ENCODE measurements at regions not wholly inside any gene's neighbourhood (a gene's known extent, or its start where the extent isn't known, plus 50 kb on each side); places are given as distances from the start of the nearest gene placed in this dataset.

GRCh38 chr6:26251354-26252076 lies 113.5 kb upstream of the BTN3A2 start:
- Histone ChIP-seq H3K36me3 (ENCODE audit: control insufficient read depth in 2 of 2, insufficient read depth in 2 of 2, low read length in 1 of 2) (peaks cover 0 to 3% of the 10 kb centered on the region in 2 donors), H3K4me1 (ENCODE audit: control insufficient read depth in 2 of 2, insufficient read depth in 2 of 2, low read length in 2 of 2) (peaks cover 10 to 35% of the 10 kb centered on the region in 2 donors), H3K9me3 (ENCODE audit: control insufficient read depth in 2 of 2, insufficient read depth in 1 of 2, low read length in 1 of 2) (peaks cover 0 to 3% of the 10 kb centered on the region in 2 donors), H3K4me3 (ENCODE audit: low read length in 2 of 2) (peak overlapping the region; percentile 69 to 82), H3K27ac (ENCODE audit: low read depth in 1 of 2, low read length in 1 of 2) (peak overlapping the region; percentile 95 to 99), H3K27me3 (ENCODE audit: control insufficient read depth in 2 of 2, insufficient read depth in 1 of 2, low read length in 1 of 2) (no peaks in the 10 kb centered on the region)
- under 1% methylated on average over 32 of the region's 32 CpGs for WGBS
- DNase-seq (ENCODE audit: low read depth in 6 of 9, low spot score in 9 of 9): peak; percentile 81 to 98 (median 92)

- peaks cover 10 to 35% of the 10 kb centered on the region in 2 donors for H3K4me1 ChIP-seq (ENCODE audit: control insufficient read depth in 2 of 2, insufficient read depth in 2 of 2, low read length in 2 of 2)
- DNase-seq (ENCODE audit: low read depth in 6 of 9, low spot score in 9 of 9): peak in 1 of 9 donors; percentile 62
- no peaks in the 10 kb centered on the region for H3K27me3 ChIP-seq (ENCODE audit: control insufficient read depth in 2 of 2, insufficient read depth in 1 of 2, low read length in 1 of 2)
- H3K9me3 ChIP-seq (ENCODE audit: control insufficient read depth in 2 of 2, insufficient read depth in 1 of 2, low read length in 1 of 2): no peaks in the 10 kb centered on the region
- 2% methylated on average over 5 of the region's 5 CpGs for WGBS
- peak overlapping the region; percentile 69 to 82 for H3K4me3 ChIP-seq (ENCODE audit: low read length in 2 of 2)
- H3K27ac ChIP-seq (ENCODE audit: low read depth in 1 of 2, low read length in 1 of 2): peak overlapping the region; percentile 95 to 99
- H3K36me3 ChIP-seq (ENCODE audit: control insufficient read depth in 2 of 2, insufficient read depth in 2 of 2, low read length in 1 of 2): peaks cover 0 to 3% of the 10 kb centered on the region in 2 donors
Observed at GRCh38 chr6:26252077-26252472, 112.9 kb upstream of the BTN3A2 start.

- WGBS: 87% methylated on average over 4 of the region's 4 CpGs
Observed at GRCh38 chr6:26254724-26255123, 110.3 kb upstream of the BTN3A2 start.

GRCh38 chr6:26257272-26257671 lies 107.7 kb upstream of the BTN3A2 start:
- Histone ChIP-seq H3K27me3 (ENCODE audit: control insufficient read depth in 2 of 2, insufficient read depth in 1 of 2, low read length in 1 of 2) (no peaks in the 10 kb centered on the region), H3K4me3 (ENCODE audit: low read length in 2 of 2) (no peak overlapping the region), H3K4me1 (ENCODE audit: control insufficient read depth in 2 of 2, insufficient read depth in 2 of 2, low read length in 2 of 2) (peaks cover 5 to 37% of the 10 kb centered on the region in 2 donors), H3K27ac (ENCODE audit: low read depth in 1 of 2, low read length in 1 of 2) (no peak overlapping the region), H3K9me3 (ENCODE audit: control insufficient read depth in 2 of 2, insufficient read depth in 1 of 2, low read length in 1 of 2) (no peaks in the 10 kb centered on the region), H3K36me3 (ENCODE audit: control insufficient read depth in 2 of 2, insufficient read depth in 2 of 2, low read length in 1 of 2) (peaks cover 7 to 10% of the 10 kb centered on the region in 2 donors)
- DNase-seq (ENCODE audit: low read depth in 6 of 9, low spot score in 9 of 9): no peak
- 96% methylated on average over 7 of the region's 7 CpGs for WGBS

More at GRCh38 chr6:26254724-26255123, 110.3 kb upstream of the BTN3A2 start:
- DNase-seq (ENCODE audit: low read depth in 6 of 9, low spot score in 9 of 9): peak in 1 of 9 donors; percentile 42
- peaks cover 6 to 10% of the 10 kb centered on the region in 2 donors for H3K36me3 ChIP-seq (ENCODE audit: control insufficient read depth in 2 of 2, insufficient read depth in 2 of 2, low read length in 1 of 2)
- H3K9me3 ChIP-seq (ENCODE audit: control insufficient read depth in 2 of 2, insufficient read depth in 1 of 2, low read length in 1 of 2): no peaks in the 10 kb centered on the region
- H3K4me1 ChIP-seq (ENCODE audit: control insufficient read depth in 2 of 2, insufficient read depth in 2 of 2, low read length in 2 of 2): peaks cover 5 to 38% of the 10 kb centered on the region in 2 donors
- no peaks in the 10 kb centered on the region for H3K27me3 ChIP-seq (ENCODE audit: control insufficient read depth in 2 of 2, insufficient read depth in 1 of 2, low read length in 1 of 2)
- peak overlapping the region in 1 of 2 donors; percentile 19 for H3K27ac ChIP-seq (ENCODE audit: low read depth in 1 of 2, low read length in 1 of 2)
- peak overlapping the region; percentile 0 to 26 for H3K4me3 ChIP-seq (ENCODE audit: low read length in 2 of 2)

GRCh38 chr6:26258212-26258977 lies 106.6 kb upstream of the BTN3A2 start:
- Histone ChIP-seq H3K4me3 (ENCODE audit: low read length in 2 of 2) (no peak overlapping the region), H3K27ac (ENCODE audit: low read depth in 1 of 2, low read length in 1 of 2) (no peak overlapping the region), H3K9me3 (ENCODE audit: control insufficient read depth in 2 of 2, insufficient read depth in 1 of 2, low read length in 1 of 2) (no peaks in the 10 kb centered on the region), H3K27me3 (ENCODE audit: control insufficient read depth in 2 of 2, insufficient read depth in 1 of 2, low read length in 1 of 2) (no peaks in the 10 kb centered on the region), H3K4me1 (ENCODE audit: control insufficient read depth in 2 of 2, insufficient read depth in 2 of 2, low read length in 2 of 2) (peaks cover 5 to 35% of the 10 kb centered on the region in 2 donors), H3K36me3 (ENCODE audit: control insufficient read depth in 2 of 2, insufficient read depth in 2 of 2, low read length in 1 of 2) (peaks cover 7 to 10% of the 10 kb centered on the region in 2 donors)
- WGBS: 98% methylated on average over 5 of the region's 5 CpGs
- no peak for DNase-seq (ENCODE audit: low read depth in 6 of 9, low spot score in 9 of 9)

GRCh38 chr6:26260110-26260637 lies 104.8 kb upstream of the BTN3A2 start:
- no peak overlapping the region for H3K4me3 ChIP-seq (ENCODE audit: low read length in 2 of 2)
- no peak overlapping the region for H3K27ac ChIP-seq (ENCODE audit: low read depth in 1 of 2, low read length in 1 of 2)
- WGBS: 95% methylated on average over 7 of the region's 7 CpGs
- H3K27me3 ChIP-seq (ENCODE audit: control insufficient read depth in 2 of 2, insufficient read depth in 1 of 2, low read length in 1 of 2): no peaks in the 10 kb centered on the region
- peaks cover 6 to 10% of the 10 kb centered on the region in 2 donors for H3K36me3 ChIP-seq (ENCODE audit: control insufficient read depth in 2 of 2, insufficient read depth in 2 of 2, low read length in 1 of 2)
- no peaks in the 10 kb centered on the region for H3K9me3 ChIP-seq (ENCODE audit: control insufficient read depth in 2 of 2, insufficient read depth in 1 of 2, low read length in 1 of 2)
- DNase-seq (ENCODE audit: low read depth in 6 of 9, low spot score in 9 of 9): no peak
- peaks cover 2 to 23% of the 10 kb centered on the region in 2 donors for H3K4me1 ChIP-seq (ENCODE audit: control insufficient read depth in 2 of 2, insufficient read depth in 2 of 2, low read length in 2 of 2)

- Histone ChIP-seq H3K4me1 (ENCODE audit: control insufficient read depth in 2 of 2, insufficient read depth in 2 of 2, low read length in 2 of 2) (peaks cover 2 to 17% of the 10 kb centered on the region in 2 donors), H3K27ac (ENCODE audit: low read depth in 1 of 2, low read length in 1 of 2) (no peak overlapping the region), H3K36me3 (ENCODE audit: control insufficient read depth in 2 of 2, insufficient read depth in 2 of 2, low read length in 1 of 2) (peaks cover 5 to 10% of the 10 kb centered on the region in 2 donors), H3K27me3 (ENCODE audit: control insufficient read depth in 2 of 2, insufficient read depth in 1 of 2, low read length in 1 of 2) (no peaks in the 10 kb centered on the region), H3K4me3 (ENCODE audit: low read length in 2 of 2) (no peak overlapping the region), H3K9me3 (ENCODE audit: control insufficient read depth in 2 of 2, insufficient read depth in 1 of 2, low read length in 1 of 2) (no peaks in the 10 kb centered on the region)
- whole genome bisulfite sequencing: 98% methylated on average over 6 of the region's 6 CpGs
- DNase-seq (ENCODE audit: low read depth in 6 of 9, low spot score in 9 of 9): no peak
Observed at GRCh38 chr6:26260725-26261490, 104.1 kb upstream of the BTN3A2 start.

- Histone ChIP-seq H3K36me3 (ENCODE audit: control insufficient read depth in 2 of 2, insufficient read depth in 2 of 2, low read length in 1 of 2) (peaks cover 0 to 3% of the 10 kb centered on the region in 2 donors), H3K9me3 (ENCODE audit: control insufficient read depth in 2 of 2, insufficient read depth in 1 of 2, low read length in 1 of 2) (no peaks in the 10 kb centered on the region), H3K27ac (ENCODE audit: low read depth in 1 of 2, low read length in 1 of 2) (no peak overlapping the region), H3K27me3 (ENCODE audit: control insufficient read depth in 2 of 2, insufficient read depth in 1 of 2, low read length in 1 of 2) (no peaks in the 10 kb centered on the region), H3K4me1 (ENCODE audit: control insufficient read depth in 2 of 2, insufficient read depth in 2 of 2, low read length in 2 of 2) (peaks cover 2 to 13% of the 10 kb centered on the region in 2 donors), H3K4me3 (ENCODE audit: low read length in 2 of 2) (no peak overlapping the region)
- DNase-seq (ENCODE audit: low read depth in 6 of 9, low spot score in 9 of 9): no peak
- WGBS: 97% methylated on average over 1 of the region's 1 CpG
Observed at GRCh38 chr6:26264547-26264946, 100.5 kb upstream of the BTN3A2 start.
